ENCODE measurements at regions not wholly inside any gene's neighbourhood (a gene's known extent, or its start where the extent isn't known, plus 50 kb on each side); places are given as distances from the start of the nearest gene placed in this dataset.

DNA sequence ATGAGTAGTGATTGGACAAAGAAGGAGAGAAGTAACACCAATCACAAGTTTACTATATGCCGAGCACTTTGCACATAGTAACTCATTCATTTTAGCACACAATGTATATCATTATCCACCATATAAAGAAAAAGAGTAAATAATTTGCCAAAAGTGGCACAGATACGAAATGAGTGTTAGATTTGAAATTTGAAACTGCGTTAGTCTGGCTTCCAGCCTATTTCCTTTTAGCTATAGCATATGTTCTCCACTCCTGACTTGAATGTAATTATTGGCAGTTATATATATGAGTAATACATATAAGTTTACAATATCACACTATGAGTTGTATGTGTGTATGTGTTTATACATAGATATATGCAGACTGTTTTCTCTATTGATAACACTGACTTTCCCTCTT lies 98.6 kb downstream of the NOL4 start:
- CTCF ChIA-PET: no interaction called here
- Histone ChIP-seq H3K27me3 (ENCODE audit: control insufficient read depth, insufficient read depth, low read length) (no peaks in the 10 kb centered on the region), H3K4me3 (ENCODE audit: low read depth, low read length) (no peak overlapping the region), H3K36me3 (ENCODE audit: control insufficient read depth, insufficient read depth, low read length) (no peaks in the 10 kb centered on the region)
- DNase-seq (ENCODE audit: low read depth): no peak
- TF ChIP-seq, protein P1, sequence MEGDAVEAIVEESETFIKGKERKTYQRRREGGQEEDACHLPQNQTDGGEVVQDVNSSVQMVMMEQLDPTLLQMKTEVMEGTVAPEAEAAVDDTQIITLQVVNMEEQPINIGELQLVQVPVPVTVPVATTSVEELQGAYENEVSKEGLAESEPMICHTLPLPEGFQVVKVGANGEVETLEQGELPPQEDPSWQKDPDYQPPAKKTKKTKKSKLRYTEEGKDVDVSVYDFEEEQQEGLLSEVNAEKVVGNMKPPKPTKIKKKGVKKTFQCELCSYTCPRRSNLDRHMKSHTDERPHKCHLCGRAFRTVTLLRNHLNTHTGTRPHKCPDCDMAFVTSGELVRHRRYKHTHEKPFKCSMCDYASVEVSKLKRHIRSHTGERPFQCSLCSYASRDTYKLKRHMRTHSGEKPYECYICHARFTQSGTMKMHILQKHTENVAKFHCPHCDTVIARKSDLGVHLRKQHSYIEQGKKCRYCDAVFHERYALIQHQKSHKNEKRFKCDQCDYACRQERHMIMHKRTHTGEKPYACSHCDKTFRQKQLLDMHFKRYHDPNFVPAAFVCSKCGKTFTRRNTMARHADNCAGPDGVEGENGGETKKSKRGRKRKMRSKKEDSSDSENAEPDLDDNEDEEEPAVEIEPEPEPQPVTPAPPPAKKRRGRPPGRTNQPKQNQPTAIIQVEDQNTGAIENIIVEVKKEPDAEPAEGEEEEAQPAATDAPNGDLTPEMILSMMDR (IDR thresholded peaks at IDR 0.05; ENCODE audit: insufficient read depth, low read depth, low read length): no peak
- POLR2A ChIA-PET: no interaction called here

DNA sequence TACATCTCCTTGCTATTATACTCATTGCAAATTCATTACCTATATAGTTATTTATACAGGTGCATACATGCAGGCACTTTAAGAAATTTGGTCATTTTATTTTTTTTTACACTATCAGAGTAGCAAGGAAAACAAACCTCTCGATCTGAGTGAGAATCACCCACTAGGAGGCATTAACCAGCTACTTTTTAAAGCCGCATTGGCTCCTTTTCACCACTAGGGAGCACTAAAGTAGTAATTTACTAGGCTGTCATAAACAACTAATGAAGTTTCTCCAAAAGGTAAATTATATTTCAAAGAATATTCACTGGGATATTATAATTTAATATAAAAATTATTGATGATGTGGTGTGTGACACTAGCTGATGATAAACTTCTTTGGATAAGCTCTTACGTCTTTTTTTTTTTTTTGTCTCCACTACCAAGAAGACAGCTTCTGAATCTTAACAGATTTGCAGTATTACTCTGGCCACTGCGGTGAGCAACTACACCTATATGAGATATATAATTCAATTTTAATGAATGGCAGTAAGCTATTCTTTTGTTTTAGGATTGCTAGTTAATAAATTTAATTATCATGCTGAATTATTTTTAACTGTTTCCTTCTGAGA lies 101.9 kb downstream of the NOL4 start:
- ChIA-PET CTCF (interaction anchor here (0.6 to 2.5 kb wide), 17 partner anchors 10 to 691 kb away, joined by 3 to 19 read pairs (median 3); no protein-coding TSS in a partner anchor), POLR2A (no interaction called here)
- no peak for DNase-seq (ENCODE audit: low read depth)
- Histone ChIP-seq H3K27me3 (ENCODE audit: control insufficient read depth, insufficient read depth, low read length) (no peaks in the 10 kb centered on the region), H3K4me3 (ENCODE audit: low read depth, low read length) (no peak overlapping the region), H3K36me3 (ENCODE audit: control insufficient read depth, insufficient read depth, low read length) (no peaks in the 10 kb centered on the region)
- TF ChIP-seq, protein P1 (IDR thresholded peaks at IDR 0.05; ENCODE audit: insufficient read depth, low read depth, low read length): peak; percentile 87

DNA sequence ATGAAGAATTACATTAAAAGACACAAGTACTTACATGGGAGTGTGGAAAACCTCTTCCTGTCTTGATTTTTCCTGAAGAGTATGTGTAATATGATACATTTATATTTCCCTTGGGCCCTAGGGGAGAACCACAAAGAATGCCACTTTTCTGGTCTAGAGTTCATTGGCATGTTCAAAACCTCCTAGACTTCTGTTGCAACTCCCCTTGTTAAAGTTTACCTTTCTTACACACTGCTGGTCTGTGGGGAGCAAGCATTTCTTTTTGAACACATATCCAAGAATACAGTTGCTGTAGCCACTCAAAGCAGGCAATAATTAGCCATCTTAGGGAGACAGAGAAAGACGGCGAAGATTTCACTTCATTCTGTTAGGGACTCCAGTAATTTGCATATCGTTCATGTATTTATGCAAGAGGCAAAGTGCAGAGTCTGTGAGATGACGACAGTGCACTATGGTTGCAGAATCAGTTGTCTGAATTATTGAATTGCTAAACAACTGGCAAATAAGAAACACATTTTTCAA lies 103.5 kb downstream of the NOL4 start:
- Histone ChIP-seq H3K4me3 (ENCODE audit: low read depth, low read length) (no peak overlapping the region), H3K27me3 (ENCODE audit: control insufficient read depth, insufficient read depth, low read length) (no peaks in the 10 kb centered on the region), H3K36me3 (ENCODE audit: control insufficient read depth, insufficient read depth, low read length) (no peaks in the 10 kb centered on the region)
- POLR2A ChIA-PET: no interaction called here
- CTCF ChIA-PET: interaction anchor here (2.2 kb wide), 1 partner anchor 12 kb away, joined by 19 read pairs; no protein-coding TSS in a partner anchor
- DNase-seq (ENCODE audit: low read depth): no peak
- TF ChIP-seq, protein P1 (IDR thresholded peaks at IDR 0.05; ENCODE audit: insufficient read depth, low read depth, low read length): no peak

DNA sequence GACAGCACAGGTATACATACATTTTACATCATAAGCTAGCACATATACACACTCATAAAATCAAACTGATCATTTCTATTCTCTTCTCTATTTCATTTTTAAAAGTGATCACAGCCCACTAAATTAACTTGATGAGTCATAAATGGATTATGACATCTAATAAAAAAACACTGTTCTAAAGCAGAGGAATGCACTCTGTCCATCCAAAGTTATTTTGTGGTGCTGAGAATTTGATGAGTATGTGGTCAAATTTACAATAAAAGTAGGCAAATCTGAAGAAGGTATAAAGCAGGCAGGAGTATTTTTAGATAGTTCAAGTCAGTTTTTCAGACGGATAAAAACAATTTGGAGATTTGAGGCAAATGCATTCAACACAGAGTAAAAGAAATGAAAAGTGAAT lies 104.4 kb downstream of the NOL4 start:
- CTCF ChIA-PET: interaction anchor here (0.6 kb wide), 1 partner anchor 37 kb away, joined by 3 read pairs; no protein-coding TSS in a partner anchor
- POLR2A ChIA-PET: no interaction called here
- Histone ChIP-seq H3K27me3 (ENCODE audit: control insufficient read depth, insufficient read depth, low read length) (no peaks in the 10 kb centered on the region), H3K36me3 (ENCODE audit: control insufficient read depth, insufficient read depth, low read length) (no peaks in the 10 kb centered on the region), H3K4me3 (ENCODE audit: low read depth, low read length) (no peak overlapping the region)
- TF ChIP-seq, protein P1 (IDR thresholded peaks at IDR 0.05; ENCODE audit: insufficient read depth, low read depth, low read length): no peak
- DNase-seq (ENCODE audit: low read depth): no peak

DNA sequence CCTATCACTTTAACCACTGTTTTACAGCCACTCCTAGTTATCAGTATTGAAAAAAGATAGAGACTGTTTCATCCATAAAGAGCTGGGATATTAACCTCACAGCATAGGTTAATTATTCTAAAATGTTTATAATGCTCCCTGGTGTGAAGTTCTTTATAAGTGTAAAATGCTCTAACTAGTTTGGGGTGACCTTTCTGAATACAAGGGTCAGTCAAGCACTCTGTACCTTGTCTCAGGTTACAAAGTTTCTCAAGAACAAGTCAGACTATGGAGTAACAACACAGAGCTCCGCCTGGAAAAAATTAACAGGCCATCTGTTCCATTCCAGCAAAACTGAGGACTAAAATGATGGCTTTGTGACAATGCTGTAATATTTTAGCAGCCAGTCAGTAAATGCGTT lies 107.4 kb downstream of the NOL4 start:
- no peak for DNase-seq (ENCODE audit: low read depth)
- POLR2A ChIA-PET: no interaction called here
- Histone ChIP-seq H3K27me3 (ENCODE audit: control insufficient read depth, insufficient read depth, low read length) (no peaks in the 10 kb centered on the region), H3K4me3 (ENCODE audit: low read depth, low read length) (no peak overlapping the region), H3K36me3 (ENCODE audit: control insufficient read depth, insufficient read depth, low read length) (no peaks in the 10 kb centered on the region)
- CTCF ChIA-PET: interaction anchor here (0.6 to 0.7 kb wide), 2 partner anchors 481 to 672 kb away, joined by 3 read pairs; no protein-coding TSS in a partner anchor
- TF ChIP-seq, protein P1 (IDR thresholded peaks at IDR 0.05; ENCODE audit: insufficient read depth, low read depth, low read length): no peak
